H9 (cell line): ENCODE measurements at regions not wholly inside any gene's neighbourhood (a gene's known extent, or its start where the extent isn't known, plus 50 kb on each side); places are given as distances from the start of the nearest gene placed in this dataset.

Experiments used
- DNase-seq: peaks from one replicate; pipeline ENCODE4 v3.0.0-alpha.2; 2017
- H2AFZ ChIP-seq: one replicate; pipeline ENCODE4 v1.6.1; 2013; ENCODE audit warnings: mild to moderate bottlenecking, low read length, control low read depth, moderate library complexity
- H2AK5ac ChIP-seq: 2 replicates; pipeline ENCODE4 v1.6.1; 2013; ENCODE audit warnings: low read length, control low read depth, mixed read lengths; ENCODE audit not compliant: insufficient read length
- H2BK120ac ChIP-seq: one replicate; pipeline ENCODE4 v1.6.1; 2013; ENCODE audit warnings: low read depth, mild to moderate bottlenecking, low read length, control low read depth, inconsistent platforms; ENCODE audit not compliant: poor library complexity, severe bottlenecking
- H2BK12ac ChIP-seq: 2 replicates; pipeline ENCODE4 v1.6.1; 2013; ENCODE audit warnings: low read length, control low read depth, mixed read lengths, low read depth; ENCODE audit not compliant: insufficient read length
- H2BK15ac ChIP-seq: 2 replicates; pipeline ENCODE4 v1.6.1; 2013; ENCODE audit warnings: low read depth, low read length, control low read depth
- H2BK20ac ChIP-seq: one replicate; pipeline ENCODE4 v1.6.1; 2013; ENCODE audit warnings: low read depth, mild to moderate bottlenecking, low read length, control low read depth, inconsistent platforms; ENCODE audit not compliant: poor library complexity, severe bottlenecking
- H2BK5ac ChIP-seq: 2 replicates; pipeline ENCODE4 v1.6.1; 2013; ENCODE audit warnings: low read length, control low read depth, mixed read lengths; ENCODE audit not compliant: insufficient read length
- H3K14ac ChIP-seq: 2 replicates; pipeline ENCODE4 v1.6.1; 2013; ENCODE audit warnings: low read length, control low read depth; ENCODE audit not compliant: insufficient read depth
- H3K18ac ChIP-seq: 2 replicates; pipeline ENCODE4 v1.6.1; 2013; ENCODE audit warnings: low read depth, mild to moderate bottlenecking, mixed read lengths, low read length, control low read depth; ENCODE audit not compliant: insufficient read length
- H3K23ac ChIP-seq: 2 replicates; pipeline ENCODE4 v1.6.1; 2013; ENCODE audit warnings: low read length, control low read depth, mixed read lengths, low read depth; ENCODE audit not compliant: insufficient read length
- H3K23me2 ChIP-seq: 2 replicates; pipeline ENCODE4 v1.6.1; 2013; ENCODE audit warnings: low read depth, mild to moderate bottlenecking, mixed read lengths, low read length, control low read depth; ENCODE audit not compliant: insufficient read length, poor library complexity, severe bottlenecking
- H3K27ac ChIP-seq: 2 replicates; pipeline ENCODE4 v1.5.1; 2013; ENCODE audit warnings: low read length, control low read depth, mixed read lengths, low read depth; ENCODE audit not compliant: insufficient read length
- H3K27me3 ChIP-seq: 2 replicates; pipeline ENCODE4 v1.6.1; 2013; ENCODE audit warnings: low read length, control low read depth, inconsistent platforms; ENCODE audit not compliant: insufficient read depth
- H3K4ac ChIP-seq: 2 replicates; pipeline ENCODE4 v1.6.1; 2013; ENCODE audit warnings: low read depth, mild to moderate bottlenecking, control low read depth, inconsistent platforms, low read length, moderate library complexity
- H3K4me1 ChIP-seq: 2 replicates; pipeline ENCODE4 v1.6.1; 2013; ENCODE audit warnings: low read length, control low read depth, inconsistent platforms; ENCODE audit not compliant: insufficient read depth
- H3K4me2 ChIP-seq: 2 replicates; pipeline ENCODE4 v1.6.1; 2013; ENCODE audit warnings: low read length, control low read depth, mixed read lengths; ENCODE audit not compliant: insufficient read length, insufficient read depth
- H3K56ac ChIP-seq: 2 replicates; pipeline ENCODE4 v1.6.1; 2013; ENCODE audit warnings: low read depth, mild to moderate bottlenecking, mixed read lengths, low read length, control low read depth; ENCODE audit not compliant: insufficient read length
- H3K79me1 ChIP-seq: 2 replicates; pipeline ENCODE4 v1.6.1; 2013; ENCODE audit warnings: low read depth, mild to moderate bottlenecking, moderate library complexity, low read length, control low read depth, inconsistent platforms; ENCODE audit not compliant: insufficient read depth, poor library complexity, severe bottlenecking
- H3K79me2 ChIP-seq: 2 replicates; pipeline ENCODE4 v1.6.1; 2013; ENCODE audit warnings: low read length, control low read depth, inconsistent platforms; ENCODE audit not compliant: insufficient read depth
- H3K9ac ChIP-seq: 2 replicates; pipeline ENCODE4 v1.6.1; 2013; ENCODE audit warnings: low read length, control low read depth, mixed read lengths; ENCODE audit not compliant: insufficient read length; ENCODE audit errors: extremely low read depth
- H3K9me3 ChIP-seq: one replicate; pipeline ENCODE4 v1.6.1; 2013; ENCODE audit warnings: low read depth, low read length, inconsistent platforms; ENCODE audit not compliant: control insufficient read depth
- H3T11ph ChIP-seq: one replicate; pipeline ENCODE4 v1.6.1; 2013; ENCODE audit warnings: mild to moderate bottlenecking, low read length, control low read depth, inconsistent platforms
- H4K20me1 ChIP-seq: one replicate; pipeline ENCODE4 v1.6.1; 2013; ENCODE audit not compliant: control insufficient read depth, insufficient read length, insufficient read depth
- H4K5ac ChIP-seq: 2 replicates; pipeline ENCODE4 v1.6.1; 2013; ENCODE audit warnings: low read depth, mild to moderate bottlenecking, mixed read lengths, low read length, control low read depth; ENCODE audit not compliant: insufficient read length
- H4K8ac ChIP-seq: replicated peaks from 2 replicates; pipeline ENCODE4 v1.6.1; 2013; ENCODE audit warnings: low read length, control low read depth, mixed read lengths, low read depth; ENCODE audit not compliant: insufficient read length
- H4K91ac ChIP-seq: 2 replicates; pipeline ENCODE4 v1.6.1; 2013; ENCODE audit warnings: low read depth, mild to moderate bottlenecking, moderate library complexity, mixed read lengths, low read length, control low read depth; ENCODE audit not compliant: insufficient read length
- H3K27ac Mint-ChIP-seq, 3 experiments: 2 replicates in 2 of 3; 3 replicates in 1 of 3; pipeline ENCODE4 v1.8.0; 2020 to 2021; ENCODE audit warnings: mixed read lengths in 3 of 3, mild to moderate bottlenecking in 1 of 3, moderate library complexity in 1 of 3
- H3K27me3 Mint-ChIP-seq: 2 replicates; pipeline ENCODE4 v1.8.0; 2021; ENCODE audit warnings: low read depth, mild to moderate bottlenecking, moderate library complexity, mixed read lengths
- H3K36me3 Mint-ChIP-seq, 3 experiments: 2 replicates in 2 of 3; 3 replicates in 1 of 3; pipeline ENCODE4 v1.8.0; 2020 to 2021; ENCODE audit warnings: low read depth in 3 of 3, mixed read lengths in 3 of 3; ENCODE audit not compliant: insufficient read depth in 1 of 3
- H3K4me1 Mint-ChIP-seq, 2 experiments: 2 replicates each; pipeline ENCODE4 v1.8.0; 2020; ENCODE audit warnings: mixed read lengths in 2 of 2
- H3K4me3 Mint-ChIP-seq, 2 experiments: 2 replicates in 1 of 2; 3 replicates in 1 of 2; pipeline ENCODE4 v1.8.0; 2020 to 2021; ENCODE audit warnings: mild to moderate bottlenecking in 2 of 2, mixed read lengths in 2 of 2, moderate library complexity in 1 of 2
- H3K9me3 Mint-ChIP-seq, 2 experiments: 2 replicates in 1 of 2; 3 replicates in 1 of 2; pipeline ENCODE4 v1.8.0; 2020; ENCODE audit warnings: mild to moderate bottlenecking in 2 of 2, mixed read lengths in 2 of 2, moderate library complexity in 1 of 2
- WGBS: extraction: QIAGEN DNeasy Blood & Tissue Kit; methylation state at CpG from one replicate; pipeline ENCODE4 v1.1.7; 2013; ENCODE audit warnings: missing lambda C conversion rate, low lambda C conversion rate, mixed read lengths; ENCODE audit not compliant: insufficient read length; ENCODE audit errors: extremely low coverage; 5-methylcytosine and 5-hydroxymethylcytosine counted together
- TF ChIP-seq, protein P1 (sequence below): fragments of 200-600 bp; sonication (generic); conservative IDR thresholded peaks from 3 replicates; pipeline ENCODE4 v1.8.0; 2021; ENCODE audit warnings: antibody characterized with exemption, mild to moderate bottlenecking

DNA sequence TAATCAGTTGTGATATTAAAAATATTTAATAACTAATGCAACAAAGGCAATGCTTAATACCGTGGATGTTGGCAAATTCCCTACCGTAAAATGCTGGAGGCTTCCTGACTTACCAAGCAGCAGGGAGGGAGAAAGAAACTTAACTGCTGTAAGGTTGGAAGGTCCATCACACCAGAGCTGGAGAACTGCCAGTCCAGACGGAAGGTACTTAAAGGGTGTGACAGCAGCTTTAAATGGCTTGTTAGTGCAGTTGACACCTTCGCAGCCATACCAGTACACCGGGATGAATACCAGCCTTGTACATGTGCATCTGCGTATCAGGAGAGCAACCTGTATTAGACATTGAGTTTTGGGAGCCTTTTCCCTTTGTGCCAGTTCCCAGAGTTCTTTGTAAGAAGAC lies 269.5 kb upstream of the NCAM2 start:
- H2BK5ac ChIP-seq, result no peak overlapping the region
- H3K4me2 ChIP-seq, result no peak overlapping the region
- no peak overlapping the region for H2BK20ac ChIP-seq
- H4K5ac ChIP-seq, result no peak overlapping the region
- no peak overlapping the region for H2BK12ac ChIP-seq
- no peaks in the 10 kb centered on the region for H3K9me3 ChIP-seq
- no peak for DNase-seq
- H3K79me2 ChIP-seq, result no peaks in the 10 kb centered on the region
- peaks cover 0 to 7% of the 10 kb centered on the region in 2 experiments; a peak in 1 of 4 replicates for H3K4me1 Mint-ChIP-seq
- H3K27me3 ChIP-seq, result no peaks in the 10 kb centered on the region
- no peak overlapping the region for H3K27ac ChIP-seq
- H2AFZ ChIP-seq, result no peak overlapping the region
- H3K79me1 ChIP-seq, result no peaks in the 10 kb centered on the region
- H2BK120ac ChIP-seq, result no peak overlapping the region
- H3K9ac ChIP-seq, result no peak overlapping the region
- H3K14ac ChIP-seq, result no peak overlapping the region
- H3K9me3 Mint-ChIP-seq, result no peaks in the 10 kb centered on the region
- no peaks in the 10 kb centered on the region for H4K20me1 ChIP-seq
- H3K4me3 Mint-ChIP-seq, result no peak overlapping the region
- H3K4me1 ChIP-seq, result no peaks in the 10 kb centered on the region
- no CpG with 5 or more reads among the region's 6 CpGs for WGBS
- H2AK5ac ChIP-seq, result no peak overlapping the region
- TF ChIP-seq, protein P1, sequence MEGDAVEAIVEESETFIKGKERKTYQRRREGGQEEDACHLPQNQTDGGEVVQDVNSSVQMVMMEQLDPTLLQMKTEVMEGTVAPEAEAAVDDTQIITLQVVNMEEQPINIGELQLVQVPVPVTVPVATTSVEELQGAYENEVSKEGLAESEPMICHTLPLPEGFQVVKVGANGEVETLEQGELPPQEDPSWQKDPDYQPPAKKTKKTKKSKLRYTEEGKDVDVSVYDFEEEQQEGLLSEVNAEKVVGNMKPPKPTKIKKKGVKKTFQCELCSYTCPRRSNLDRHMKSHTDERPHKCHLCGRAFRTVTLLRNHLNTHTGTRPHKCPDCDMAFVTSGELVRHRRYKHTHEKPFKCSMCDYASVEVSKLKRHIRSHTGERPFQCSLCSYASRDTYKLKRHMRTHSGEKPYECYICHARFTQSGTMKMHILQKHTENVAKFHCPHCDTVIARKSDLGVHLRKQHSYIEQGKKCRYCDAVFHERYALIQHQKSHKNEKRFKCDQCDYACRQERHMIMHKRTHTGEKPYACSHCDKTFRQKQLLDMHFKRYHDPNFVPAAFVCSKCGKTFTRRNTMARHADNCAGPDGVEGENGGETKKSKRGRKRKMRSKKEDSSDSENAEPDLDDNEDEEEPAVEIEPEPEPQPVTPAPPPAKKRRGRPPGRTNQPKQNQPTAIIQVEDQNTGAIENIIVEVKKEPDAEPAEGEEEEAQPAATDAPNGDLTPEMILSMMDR, result no peak
- no peak overlapping the region for H4K91ac ChIP-seq
- no peaks in the 10 kb centered on the region; a peak in 1 of 7 replicates for H3K36me3 Mint-ChIP-seq
- H3K23me2 ChIP-seq, result no peaks in the 10 kb centered on the region
- no peak overlapping the region for H4K8ac ChIP-seq
- no peak overlapping the region for H3K56ac ChIP-seq
- no peaks in the 10 kb centered on the region for H3K27me3 Mint-ChIP-seq
- H3K4ac ChIP-seq, result no peak overlapping the region
- no peak overlapping the region for H3K27ac Mint-ChIP-seq
- H3K23ac ChIP-seq, result no peak overlapping the region
- no peak overlapping the region for H3K18ac ChIP-seq
- H3T11ph ChIP-seq, result no peak overlapping the region
- no peak overlapping the region for H2BK15ac ChIP-seq
